Gastroesophageal sphincter (tissue), 4 donors: ENCODE measurements at regions not wholly inside any gene's neighbourhood (a gene's known extent, or its start where the extent isn't known, plus 50 kb on each side); places are given as distances from the start of the nearest gene placed in this dataset.

Experiments
- ATAC-seq: fragments of 150-250 bp; one replicate; pipeline ENCODE4 v1.9.1; 2016; ENCODE audit warnings: mild to moderate bottlenecking, moderate library complexity
- H3K27ac ChIP-seq, 4 donors: fragments of 200-600 bp; sonication (generic) in 3 of 4; 1 replicate in 3 of 4; 2 replicates in 1 of 4; pipeline ENCODE4 v1.5.1; 2016 to 2019
- H3K27me3 ChIP-seq: fragments of 200-600 bp; sonication (generic); one replicate; pipeline ENCODE4 v1.5.1; 2019
- H3K36me3 ChIP-seq, 2 donors: fragments of 200-600 bp; sonication (generic); one replicate each; pipeline ENCODE4 v1.5.1; 2019; ENCODE audit warnings: control low read depth in 1 of 2
- H3K4me1 ChIP-seq, 3 donors: fragments of 200-600 bp; sonication (generic); 1 replicate in 2 of 3; 2 replicates in 1 of 3; pipeline ENCODE4 v1.5.1; 2016 to 2019; ENCODE audit warnings: control low read depth in 2 of 3
- H3K4me3 ChIP-seq, 2 donors: fragments of 200-600 bp; sonication (generic); one replicate each; pipeline ENCODE4 v1.5.1; 2019; ENCODE audit warnings: mild to moderate bottlenecking in 1 of 2, moderate library complexity in 1 of 2
- H3K9me3 ChIP-seq, 3 donors: fragments of 200-600 bp; sonication (generic); one replicate each; pipeline ENCODE4 v1.5.1; 2017 to 2019; ENCODE audit warnings: control low read depth in 2 of 3
- EP300 ChIP-seq: sonication (generic); formaldehyde crosslinking; IDR thresholded peaks from one replicate; pipeline ENCODE4 v1.6.1; 2017; ENCODE audit warnings: antibody characterized with exemption, mild to moderate bottlenecking
- POLR2A ChIP-seq, 2 donors: fragments of 450-650 bp; IDR thresholded peaks; one replicate each; pipeline ENCODE4 v1.6.1; 2017; ENCODE audit warnings: antibody characterized with exemption in 2 of 2, mild to moderate bottlenecking in 2 of 2, moderate library complexity in 1 of 2
- POLR2AphosphoS5 ChIP-seq: sonication (generic); formaldehyde crosslinking; IDR thresholded peaks from one replicate; pipeline ENCODE4 v1.6.1; 2017; ENCODE audit warnings: antibody characterized with exemption
- WGBS, 2 donors: methylation state at CpG; one replicate each; pipeline ENCODE4 v1.1.5; 2018; ENCODE audit warnings: low coverage in 1 of 2; 5-methylcytosine and 5-hydroxymethylcytosine counted together
- TF ChIP-seq, protein P1 (sequence below), 4 experiments: fragments of 200-600 bp in 2 of 4; fragments of 450-650 bp in 2 of 4; sonication (generic) in 1 of 4; IDR thresholded peaks; one replicate each; pipeline ENCODE4 v1.5.1; 2017 to 2019; ENCODE audit warnings: antibody characterized with exemption in 4 of 4, mild to moderate bottlenecking in 2 of 4, moderate library complexity in 2 of 4

DNA sequence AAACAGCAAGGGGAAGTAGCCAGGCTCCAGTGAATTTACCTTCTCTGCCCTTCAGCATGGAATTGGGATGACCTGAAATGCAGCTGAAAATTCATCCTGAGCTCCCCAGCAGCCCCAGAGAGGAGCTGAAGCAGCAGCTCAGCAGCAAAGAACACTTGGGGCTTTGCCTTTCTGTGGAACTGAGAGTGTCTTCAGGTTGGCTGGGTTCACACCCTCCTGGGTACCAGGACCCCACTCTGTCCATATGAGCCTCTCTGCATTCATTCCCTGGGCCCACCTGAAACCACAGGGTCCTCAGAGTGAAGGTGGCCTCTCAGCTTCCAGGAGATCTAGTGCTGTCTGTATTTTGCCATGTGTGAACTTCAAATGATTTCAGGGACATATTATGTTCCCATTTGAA lies 429.2 kb downstream of the MN1 start:
- TF ChIP-seq, protein P1, sequence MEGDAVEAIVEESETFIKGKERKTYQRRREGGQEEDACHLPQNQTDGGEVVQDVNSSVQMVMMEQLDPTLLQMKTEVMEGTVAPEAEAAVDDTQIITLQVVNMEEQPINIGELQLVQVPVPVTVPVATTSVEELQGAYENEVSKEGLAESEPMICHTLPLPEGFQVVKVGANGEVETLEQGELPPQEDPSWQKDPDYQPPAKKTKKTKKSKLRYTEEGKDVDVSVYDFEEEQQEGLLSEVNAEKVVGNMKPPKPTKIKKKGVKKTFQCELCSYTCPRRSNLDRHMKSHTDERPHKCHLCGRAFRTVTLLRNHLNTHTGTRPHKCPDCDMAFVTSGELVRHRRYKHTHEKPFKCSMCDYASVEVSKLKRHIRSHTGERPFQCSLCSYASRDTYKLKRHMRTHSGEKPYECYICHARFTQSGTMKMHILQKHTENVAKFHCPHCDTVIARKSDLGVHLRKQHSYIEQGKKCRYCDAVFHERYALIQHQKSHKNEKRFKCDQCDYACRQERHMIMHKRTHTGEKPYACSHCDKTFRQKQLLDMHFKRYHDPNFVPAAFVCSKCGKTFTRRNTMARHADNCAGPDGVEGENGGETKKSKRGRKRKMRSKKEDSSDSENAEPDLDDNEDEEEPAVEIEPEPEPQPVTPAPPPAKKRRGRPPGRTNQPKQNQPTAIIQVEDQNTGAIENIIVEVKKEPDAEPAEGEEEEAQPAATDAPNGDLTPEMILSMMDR (IDR thresholded peaks at IDR 0.05): no peak
- no peak for TF ChIP-seq EP300
- Histone ChIP-seq H3K27ac (no peak overlapping the region), H3K27me3 (peaks cover 25% of the 10 kb centered on the region), H3K9me3 (no peaks in the 10 kb centered on the region), H3K4me3 (no peak overlapping the region), H3K36me3 (no peaks in the 10 kb centered on the region), H3K4me1 (no peaks in the 10 kb centered on the region)
- ATAC-seq: no peak

DNA sequence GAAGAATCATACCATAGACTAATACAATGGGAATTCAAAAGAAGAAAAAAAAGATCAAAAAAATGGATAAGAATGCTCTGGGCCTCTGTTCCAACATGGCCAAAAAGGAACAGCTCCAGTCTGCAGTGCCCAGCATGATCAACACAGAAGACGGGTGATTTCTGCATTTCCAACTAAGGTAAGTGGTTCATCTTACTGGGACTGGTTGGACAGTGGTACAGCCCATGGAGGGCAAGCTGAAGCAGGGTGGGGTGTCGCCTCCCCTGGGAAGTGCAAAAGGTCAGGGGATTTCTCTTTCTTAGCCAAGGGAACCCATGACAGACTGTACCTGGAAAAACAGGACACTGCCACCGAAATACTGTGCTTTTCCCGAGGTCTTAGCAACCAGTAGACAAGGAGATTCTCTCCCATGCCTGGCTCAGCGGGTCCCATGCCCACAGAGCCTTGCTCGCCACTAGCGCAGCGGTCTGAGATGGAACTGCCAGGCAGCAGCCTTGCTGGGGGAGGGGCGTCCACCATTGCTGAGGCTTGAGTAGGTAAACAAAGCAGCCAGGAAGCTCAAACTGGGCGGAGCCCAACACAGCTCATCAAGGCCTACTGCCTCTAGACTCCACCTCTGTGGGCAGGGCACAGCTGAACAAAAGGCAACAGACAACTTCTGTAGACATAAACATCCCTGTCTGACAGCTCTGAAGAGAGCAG lies 428.4 kb downstream of the MN1 start:
- WGBS, 2 donors: 70 to 85% methylated on average over 2 to 3 of the region's 10 CpGs

DNA sequence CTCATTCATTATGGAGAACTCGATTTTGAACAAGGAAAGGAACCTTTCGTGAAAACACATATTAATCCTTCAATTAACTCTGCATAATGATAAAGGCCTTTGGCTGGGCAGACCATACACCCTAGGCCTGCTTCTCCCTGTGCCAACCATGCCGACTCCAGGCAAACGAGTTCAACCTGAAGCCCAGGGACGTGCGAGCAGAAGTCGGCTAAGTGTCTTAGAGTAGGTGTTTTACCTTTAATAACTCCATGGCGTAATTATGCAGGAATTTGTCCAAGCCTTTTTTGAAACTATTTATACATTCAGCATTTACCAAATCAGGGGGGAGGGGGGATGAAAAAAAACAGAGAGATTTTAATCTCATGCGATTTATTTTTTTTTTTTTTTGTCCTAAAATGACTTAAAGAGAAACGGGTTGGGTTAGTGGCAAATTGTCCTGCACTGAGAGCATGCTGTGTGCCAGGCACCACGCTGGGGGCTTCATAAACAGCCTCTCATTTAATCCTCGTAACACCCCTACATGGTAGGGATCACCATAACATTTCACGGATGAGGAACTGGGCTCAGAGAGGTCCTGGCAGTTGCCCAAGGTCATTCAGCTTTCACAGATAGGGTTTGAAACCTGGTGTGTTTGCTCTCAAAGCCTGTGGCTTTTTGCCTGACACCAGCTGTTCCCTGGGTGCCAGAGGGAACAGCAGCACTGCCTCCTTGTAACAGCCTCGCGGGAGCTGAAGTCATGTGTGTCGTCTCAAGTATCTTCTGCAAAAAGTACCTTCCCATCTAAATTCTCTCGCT lies 423.9 kb downstream of the MN1 start:
- 70 to 76% methylated on average over 11 to 16 of the region's 17 CpGs for WGBS, 2 donors
- Histone ChIP-seq H3K4me3 (no peak overlapping the region), H3K27ac (no peak overlapping the region), H3K36me3 (no peaks in the 10 kb centered on the region), H3K27me3 (peaks cover 15% of the 10 kb centered on the region), H3K9me3 (no peaks in the 10 kb centered on the region), H3K4me1 (no peaks in the 10 kb centered on the region)
- TF ChIP-seq EP300: no peak
- no peak for TF ChIP-seq POLR2A (IDR thresholded peaks at IDR 0.05)
- TF ChIP-seq POLR2AphosphoS5: no peak
- TF ChIP-seq, protein P1 (IDR thresholded peaks at IDR 0.05): no peak
- no peak for ATAC-seq

More for the DNA sequence above, 428.4 kb downstream of the MN1 start:
- TF ChIP-seq POLR2AphosphoS5: no peak
- TF ChIP-seq, protein P1 (IDR thresholded peaks at IDR 0.05): no peak
- no peak for TF ChIP-seq EP300
- TF ChIP-seq POLR2A (IDR thresholded peaks at IDR 0.05): no peak
- no peak for ATAC-seq
- H3K27ac ChIP-seq: no peak overlapping the region
- no peaks in the 10 kb centered on the region for H3K36me3 ChIP-seq
- H3K4me1 ChIP-seq: no peaks in the 10 kb centered on the region
- no peak overlapping the region for H3K4me3 ChIP-seq
- H3K27me3 ChIP-seq: peaks cover 25% of the 10 kb centered on the region
- H3K9me3 ChIP-seq: no peaks in the 10 kb centered on the region

DNA sequence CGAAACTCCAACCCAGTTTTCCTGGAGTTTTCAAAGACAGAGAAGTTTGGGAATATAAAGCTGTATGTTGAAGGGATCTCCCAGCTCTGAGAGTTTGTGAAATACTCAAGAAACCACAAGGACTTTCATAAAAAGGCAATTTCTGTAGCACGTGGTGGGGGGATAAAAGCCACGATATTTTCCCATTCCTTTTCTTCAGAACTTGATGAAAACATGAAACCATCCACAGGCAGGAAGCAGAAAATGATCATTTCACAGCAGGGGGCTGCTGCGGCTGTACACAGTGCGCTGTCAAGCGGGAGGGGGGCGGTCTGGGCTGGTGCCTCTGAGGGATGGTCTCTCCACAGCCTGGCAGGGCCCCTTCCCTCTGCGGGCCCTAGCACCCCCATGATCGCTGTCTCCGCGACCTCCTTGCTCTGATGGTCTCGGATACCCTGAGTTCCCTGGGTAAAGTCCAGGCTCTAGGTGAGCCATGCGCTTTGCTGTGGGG lies 423.2 kb downstream of the MN1 start:
- H3K4me3 ChIP-seq: no peak overlapping the region
- WGBS, 2 donors: 53 to 62% methylated on average over 3 to 7 of the region's 13 CpGs
- no peak for ATAC-seq

More for the DNA sequence above, 423.2 kb downstream of the MN1 start:
- TF ChIP-seq POLR2A (IDR thresholded peaks at IDR 0.05) (no peak), POLR2AphosphoS5 (no peak), EP300 (no peak)
- TF ChIP-seq, protein P1 (IDR thresholded peaks at IDR 0.05): no peak
- H3K27me3 ChIP-seq: peaks cover 11% of the 10 kb centered on the region
- H3K27ac ChIP-seq: no peak overlapping the region
- no peaks in the 10 kb centered on the region for H3K36me3 ChIP-seq
- H3K9me3 ChIP-seq: no peaks in the 10 kb centered on the region
- H3K4me1 ChIP-seq: no peaks in the 10 kb centered on the region
